Adrenal gland (tissue), 9 donors: ENCODE measurements at regions not wholly inside any gene's neighbourhood (a gene's known extent, or its start where the extent isn't known, plus 50 kb on each side); places are given as distances from the start of the nearest gene placed in this dataset.

Experiments
- DNase-seq, 7 donors: peaks; one replicate each; pipeline ENCODE4 v3.0.0-alpha.2; 2019 to 2020
- H3K27ac ChIP-seq, 5 donors: fragments of 200-600 bp; sonication (generic) in 4 of 5; 1 replicate in 3 of 5; 2 replicates in 2 of 5; pipeline versions ENCODE4 v1.5.1 to v1.8.0; 2016 to 2020; ENCODE audit warnings: mild to moderate bottlenecking in 1 of 5
- H3K27me3 ChIP-seq: fragments of 200-600 bp; 2 replicates; pipeline ENCODE4 v1.8.0; 2021
- H3K36me3 ChIP-seq, 2 donors: fragments of 200-600 bp; replicated peaks in 1 of 2; 1 replicate in 1 of 2; 2 replicates in 1 of 2; pipeline versions ENCODE4 v1.5.1 to v1.8.0; 2018 to 2022
- H3K4me1 ChIP-seq, 2 donors: fragments of 200-600 bp; replicated peaks in 1 of 2; 1 replicate in 1 of 2; 2 replicates in 1 of 2; pipeline versions ENCODE4 v1.5.1 to v1.8.0; 2018 to 2021
- H3K4me3 ChIP-seq, 4 donors: fragments of 200-600 bp; sonication (generic) in 3 of 4; one replicate each; pipeline ENCODE4 v1.5.1; 2016 to 2018
- H3K9me3 ChIP-seq, 3 donors: fragments of 200-600 bp; sonication (generic) in 1 of 3; replicated peaks in 1 of 3; 1 replicate in 2 of 3; 2 replicates in 1 of 3; pipeline versions ENCODE4 v1.5.1 to v1.8.0; 2016 to 2021
- CTCF ChIP-seq, 6 experiments: fragments of 450-650 bp in 4 of 6; fragments of 200-600 bp in 2 of 6; sonication (generic) in 1 of 6; IDR thresholded peaks; 1 replicate in 5 of 6; 2 replicates in 1 of 6; pipeline versions ENCODE4 v1.5.1 to v1.8.0; 2016 to 2021; ENCODE audit warnings: antibody characterized with exemption in 6 of 6, mild to moderate bottlenecking in 2 of 6, moderate library complexity in 1 of 6
- POLR2A ChIP-seq, 2 donors: fragments of 450-650 bp; IDR thresholded peaks; one replicate each; pipeline ENCODE4 v1.6.1; 2017; ENCODE audit warnings: antibody characterized with exemption in 2 of 2, mild to moderate bottlenecking in 2 of 2, moderate library complexity in 1 of 2
- WGBS, 4 donors: extraction: QIAGEN DNeasy Blood & Tissue Kit in 2 of 4; methylation state at CpG; one replicate each; pipeline versions ENCODE4 v1.1.5 to v1.1.7; 2013 to 2017; 5-methylcytosine and 5-hydroxymethylcytosine counted together
- intact Hi-C, 2 donors: fragments of 100-400 bp; cut with DNase I; formaldehyde crosslinking; loops; one replicate each; pipeline versions ENCODE4 v1.14.1 to v1.15.0; 2022 to 2023
- donor health status: healthy with polysubstance abuse.
- donor health status: Bipolar disorder and iron deficiency.
- donor health status: DM: yes; HTN: yes; CAD: no.
- donor health status: DM: no; HTN: no; CAD: no.
- donor health status: DM: no; HTN: no; CAD: no.

GRCh38 chr7:112665709-112666108 is 124.5 kb downstream of the TMEM168 start:
- H3K4me3 ChIP-seq, result no peak overlapping the region
- no peak overlapping the region for H3K27ac ChIP-seq
- TF ChIP-seq CTCF (IDR thresholded peaks at IDR 0.05) (no peak), POLR2A (IDR thresholded peaks at IDR 0.05) (no peak)
- no peak for DNase-seq
- no peaks in the 10 kb centered on the region for H3K27me3 ChIP-seq
- intact Hi-C loops, result no loop called here
- no peaks in the 10 kb centered on the region for H3K9me3 ChIP-seq
- no peaks in the 10 kb centered on the region for H3K4me1 ChIP-seq
- no peaks in the 10 kb centered on the region for H3K36me3 ChIP-seq

- no peaks in the 10 kb centered on the region for H3K27me3 ChIP-seq
- H3K9me3 ChIP-seq, result no peaks in the 10 kb centered on the region
- TF ChIP-seq POLR2A (IDR thresholded peaks at IDR 0.05), result no peak
- no peak for TF ChIP-seq CTCF (IDR thresholded peaks at IDR 0.05)
- WGBS, 4 donors, result 60 to 80% (median 77%) methylated on average over 1 of the region's 1 CpG
- no peaks in the 10 kb centered on the region for H3K36me3 ChIP-seq
- no peak overlapping the region for H3K4me3 ChIP-seq
- H3K4me1 ChIP-seq, result no peaks in the 10 kb centered on the region
- no peak for DNase-seq
- no peak overlapping the region for H3K27ac ChIP-seq
- intact Hi-C loops, result no loop called here
Observed at GRCh38 chr7:112668561-112668960, 121.6 kb downstream of the TMEM168 start.

- intact Hi-C loops, result no loop called here
- TF ChIP-seq CTCF (IDR thresholded peaks at IDR 0.05), result no peak
- no peak for TF ChIP-seq POLR2A (IDR thresholded peaks at IDR 0.05)
- no peak for DNase-seq
- H3K36me3 ChIP-seq, result no peaks in the 10 kb centered on the region
- no peaks in the 10 kb centered on the region for H3K4me1 ChIP-seq
- no peak overlapping the region for H3K4me3 ChIP-seq
- no peak overlapping the region for H3K27ac ChIP-seq
- H3K27me3 ChIP-seq, result no peaks in the 10 kb centered on the region
- no peaks in the 10 kb centered on the region for H3K9me3 ChIP-seq
Observed at GRCh38 chr7:112669306-112669705, 120.9 kb downstream of the TMEM168 start.

- Histone ChIP-seq H3K27ac (no peak overlapping the region), H3K4me1 (no peaks in the 10 kb centered on the region), H3K4me3 (no peak overlapping the region), H3K27me3 (no peaks in the 10 kb centered on the region), H3K9me3 (no peaks in the 10 kb centered on the region), H3K36me3 (no peaks in the 10 kb centered on the region)
- intact Hi-C loops, result no loop called here
- WGBS, 4 donors, result 76 to 87% (median 81%) methylated on average over 4 of the region's 4 CpGs
- no peak for DNase-seq
- no peak for TF ChIP-seq CTCF (IDR thresholded peaks at IDR 0.05)
- TF ChIP-seq POLR2A (IDR thresholded peaks at IDR 0.05), result no peak
Observed at GRCh38 chr7:112670193-112670592, 120.0 kb downstream of the TMEM168 start.
